ENCODE measurements at regions not wholly inside any gene's neighbourhood (a gene's known extent, or its start where the extent isn't known, plus 50 kb on each side); places are given as distances from the start of the nearest gene placed in this dataset.

DNA sequence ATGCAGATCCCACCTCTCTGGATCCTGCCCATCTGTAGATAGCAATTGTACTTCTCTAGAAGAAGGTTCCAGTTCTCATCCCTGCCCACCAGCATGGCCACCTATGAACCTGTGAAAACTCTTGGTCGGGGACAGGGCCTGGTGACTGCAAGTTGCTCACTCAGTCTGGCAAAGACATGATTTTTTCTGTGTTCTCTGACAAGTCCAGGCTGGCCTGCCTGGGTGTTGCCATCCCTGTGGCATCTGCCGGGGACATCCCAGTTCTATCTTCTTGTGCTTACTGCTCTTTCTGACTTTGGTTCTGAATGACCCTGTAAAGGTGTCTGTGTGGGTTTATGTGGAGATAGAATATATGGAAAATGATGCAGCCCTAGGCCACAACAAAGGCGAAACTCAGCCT is 545.8 kb downstream of the INSC start:
- H3K79me2 ChIP-seq (ENCODE audit: low read length) = no peaks in the 10 kb centered on the region
- H3K4me1 ChIP-seq (ENCODE audit: low read length) = no peaks in the 10 kb centered on the region
- H3K9ac ChIP-seq (ENCODE audit: low read length) = no peak overlapping the region
- DNase-seq = no peak
- no peaks in the 10 kb centered on the region for H3K9me3 ChIP-seq (ENCODE audit: low read length)
- no peak overlapping the region for H3K4me3 ChIP-seq (ENCODE audit: low read length)
- H2AFZ ChIP-seq (ENCODE audit: low read length) = no peak overlapping the region
- H3K9me2 ChIP-seq (replicated peaks; ENCODE audit: insufficient read depth, low read length) = no peaks in the 10 kb centered on the region
- no peak overlapping the region for H3K4me2 ChIP-seq (ENCODE audit: low read depth, low read length, poor library complexity, severe bottlenecking)
- no peaks in the 10 kb centered on the region for H3K27me3 ChIP-seq (ENCODE audit: low read length)
- H3K36me3 ChIP-seq (ENCODE audit: insufficient read depth, low read length) = no peaks in the 10 kb centered on the region
- no peaks in the 10 kb centered on the region for H4K20me1 ChIP-seq (ENCODE audit: insufficient read depth, low read depth, low read length)
- H3K27ac ChIP-seq (ENCODE audit: low read length) = no peak overlapping the region

DNA sequence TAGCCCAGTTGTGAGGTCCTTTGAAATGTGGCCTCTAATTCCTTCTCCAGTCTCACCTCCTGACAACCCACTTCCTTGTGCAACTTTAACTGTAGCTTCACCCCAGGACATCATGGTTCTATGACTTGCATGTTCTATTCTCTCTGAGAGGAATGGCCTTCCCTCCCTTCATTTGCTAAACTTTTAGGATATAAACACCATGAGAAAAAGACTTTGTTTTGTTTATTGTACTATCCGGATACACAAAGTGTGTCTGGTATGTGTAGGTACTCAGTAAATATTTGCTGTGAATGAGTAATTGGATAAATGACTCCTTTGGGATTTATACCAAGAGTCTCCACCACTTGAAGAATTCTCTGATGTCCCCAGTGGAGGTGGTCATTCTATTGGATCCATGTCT is 547.6 kb downstream of the INSC start:
- DNase-seq = no peak
- Histone ChIP-seq H3K36me3 (ENCODE audit: insufficient read depth, low read length) (no peaks in the 10 kb centered on the region), H4K20me1 (ENCODE audit: insufficient read depth, low read depth, low read length) (no peaks in the 10 kb centered on the region)

DNA sequence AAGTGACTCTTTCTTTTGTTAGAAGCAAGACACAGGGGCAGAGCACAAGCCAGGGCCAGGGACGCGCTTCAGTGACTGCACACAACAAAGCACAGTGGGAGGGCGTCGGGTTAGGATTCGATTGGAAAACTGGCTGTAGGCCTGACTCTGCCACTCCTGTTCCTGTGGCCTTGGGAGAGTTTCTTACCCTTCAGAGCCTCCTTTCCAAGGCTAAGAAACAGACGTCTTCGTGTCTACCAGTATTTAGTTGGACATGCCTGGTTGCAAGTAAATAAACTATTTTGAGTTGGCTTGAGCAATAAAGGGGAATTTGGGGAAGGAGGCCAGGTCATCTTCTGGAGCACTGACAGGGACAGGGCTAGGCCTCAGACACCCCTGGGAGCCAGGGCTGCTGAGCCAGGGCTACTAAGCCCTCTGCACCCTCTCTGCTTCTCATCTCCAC is 549.1 kb downstream of the INSC start:
- Histone ChIP-seq H3K4me2 (ENCODE audit: low read depth, low read length, poor library complexity, severe bottlenecking) (no peak overlapping the region), H3K27me3 (ENCODE audit: low read length) (no peaks in the 10 kb centered on the region), H2AFZ (ENCODE audit: low read length) (no peak overlapping the region), H3K4me1 (ENCODE audit: low read length) (no peaks in the 10 kb centered on the region), H3K27ac (ENCODE audit: low read length) (no peak overlapping the region), H3K79me2 (ENCODE audit: low read length) (no peaks in the 10 kb centered on the region), H3K9me3 (ENCODE audit: low read length) (no peaks in the 10 kb centered on the region), H3K9me2 (replicated peaks; ENCODE audit: insufficient read depth, low read length) (no peaks in the 10 kb centered on the region), H3K9ac (ENCODE audit: low read length) (no peak overlapping the region), H3K36me3 (ENCODE audit: insufficient read depth, low read length) (no peaks in the 10 kb centered on the region), H3K4me3 (ENCODE audit: low read length) (no peak overlapping the region), H4K20me1 (ENCODE audit: insufficient read depth, low read depth, low read length) (no peaks in the 10 kb centered on the region)
- no peak for DNase-seq

More for the DNA sequence above, 547.6 kb downstream of the INSC start:
- H3K27ac ChIP-seq (ENCODE audit: low read length) = no peak overlapping the region
- no peak overlapping the region for H2AFZ ChIP-seq (ENCODE audit: low read length)
- no peak overlapping the region for H3K4me2 ChIP-seq (ENCODE audit: low read depth, low read length, poor library complexity, severe bottlenecking)
- H3K79me2 ChIP-seq (ENCODE audit: low read length) = no peaks in the 10 kb centered on the region
- H3K4me1 ChIP-seq (ENCODE audit: low read length) = no peaks in the 10 kb centered on the region
- H3K27me3 ChIP-seq (ENCODE audit: low read length) = no peaks in the 10 kb centered on the region
- no peak overlapping the region for H3K4me3 ChIP-seq (ENCODE audit: low read length)
- H3K9me3 ChIP-seq (ENCODE audit: low read length) = no peaks in the 10 kb centered on the region
- H3K9me2 ChIP-seq (replicated peaks; ENCODE audit: insufficient read depth, low read length) = no peaks in the 10 kb centered on the region
- H3K9ac ChIP-seq (ENCODE audit: low read length) = no peak overlapping the region

DNA sequence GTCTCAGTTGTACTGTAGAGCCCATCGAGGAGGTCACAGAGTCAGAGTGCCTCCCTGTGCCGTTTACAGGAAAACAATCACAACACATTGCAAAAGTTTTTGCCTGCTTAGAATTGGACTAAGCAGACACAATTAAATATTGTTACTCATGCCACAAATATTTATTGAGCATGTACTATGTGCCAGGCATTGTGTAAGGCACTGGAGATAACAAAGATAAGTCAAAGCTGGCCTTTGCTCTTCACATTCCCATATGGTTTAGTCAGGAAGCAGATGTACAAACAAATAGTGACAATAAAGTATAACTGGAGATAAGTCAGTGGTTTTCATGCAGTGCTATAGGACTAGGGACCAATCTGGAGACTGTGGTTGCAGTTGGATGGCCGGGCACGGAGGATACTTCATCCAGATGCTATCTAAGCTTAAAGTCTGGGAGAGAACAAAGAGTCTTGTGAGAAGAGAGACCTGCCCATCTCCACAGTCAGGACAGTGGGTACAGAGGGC is 550.7 kb downstream of the INSC start:
- no peak overlapping the region for H3K4me3 ChIP-seq (ENCODE audit: low read length)
- no peak overlapping the region for H3K9ac ChIP-seq (ENCODE audit: low read length)
- H3K79me2 ChIP-seq (ENCODE audit: low read length) = no peaks in the 10 kb centered on the region
- H3K4me1 ChIP-seq (ENCODE audit: low read length) = no peaks in the 10 kb centered on the region
- no peak overlapping the region for H3K4me2 ChIP-seq (ENCODE audit: low read depth, low read length, poor library complexity, severe bottlenecking)
- H3K27me3 ChIP-seq (ENCODE audit: low read length) = no peaks in the 10 kb centered on the region
- no peak for DNase-seq
- no peaks in the 10 kb centered on the region for H3K9me3 ChIP-seq (ENCODE audit: low read length)
- H3K9me2 ChIP-seq (replicated peaks; ENCODE audit: insufficient read depth, low read length) = no peaks in the 10 kb centered on the region
- H3K27ac ChIP-seq (ENCODE audit: low read length) = no peak overlapping the region
- no peaks in the 10 kb centered on the region for H3K36me3 ChIP-seq (ENCODE audit: insufficient read depth, low read length)
- H4K20me1 ChIP-seq (ENCODE audit: insufficient read depth, low read depth, low read length) = no peaks in the 10 kb centered on the region
- H2AFZ ChIP-seq (ENCODE audit: low read length) = no peak overlapping the region

DNA sequence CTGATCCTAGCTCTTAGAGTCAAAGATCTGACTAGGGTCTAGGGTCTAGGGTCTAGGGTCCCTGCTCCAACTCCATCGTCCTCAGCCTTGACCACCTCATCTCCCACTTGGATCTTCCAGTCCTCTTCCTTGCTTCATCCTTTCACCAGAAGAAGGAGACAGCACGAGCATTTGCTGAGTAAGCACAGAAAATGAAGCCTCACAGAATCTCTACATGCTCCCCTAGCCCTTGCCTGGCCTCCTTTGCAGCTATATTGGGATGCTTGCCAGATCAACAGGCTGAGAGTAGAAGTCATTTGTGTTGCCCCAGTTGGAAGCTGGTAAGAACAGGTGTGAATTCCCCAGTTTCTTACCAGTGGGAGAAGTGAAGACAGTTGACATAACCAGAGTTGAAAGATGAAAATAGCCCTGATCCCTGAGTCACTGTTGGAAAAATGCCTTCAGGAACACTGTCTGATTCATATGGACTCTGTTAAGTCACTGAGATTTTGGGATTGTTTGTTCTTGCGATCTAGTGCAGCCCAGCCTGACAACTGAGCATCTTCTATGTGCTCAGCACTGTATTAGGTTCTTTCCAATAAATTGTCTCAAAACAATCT is 552.5 kb downstream of the INSC start:
- H3K9me3 ChIP-seq (ENCODE audit: low read length) = no peaks in the 10 kb centered on the region
- no peaks in the 10 kb centered on the region for H3K27me3 ChIP-seq (ENCODE audit: low read length)
- H3K4me2 ChIP-seq (ENCODE audit: low read depth, low read length, poor library complexity, severe bottlenecking) = no peak overlapping the region
- H3K27ac ChIP-seq (ENCODE audit: low read length) = no peak overlapping the region
- no peaks in the 10 kb centered on the region for H4K20me1 ChIP-seq (ENCODE audit: insufficient read depth, low read depth, low read length)
- H3K36me3 ChIP-seq (ENCODE audit: insufficient read depth, low read length) = no peaks in the 10 kb centered on the region
- no peak overlapping the region for H3K4me3 ChIP-seq (ENCODE audit: low read length)
- H3K9ac ChIP-seq (ENCODE audit: low read length) = no peak overlapping the region
- DNase-seq = no peak
- no peak overlapping the region for H2AFZ ChIP-seq (ENCODE audit: low read length)
- H3K79me2 ChIP-seq (ENCODE audit: low read length) = no peaks in the 10 kb centered on the region
- H3K4me1 ChIP-seq (ENCODE audit: low read length) = no peaks in the 10 kb centered on the region
- H3K9me2 ChIP-seq (replicated peaks; ENCODE audit: insufficient read depth, low read length) = no peaks in the 10 kb centered on the region

DNA sequence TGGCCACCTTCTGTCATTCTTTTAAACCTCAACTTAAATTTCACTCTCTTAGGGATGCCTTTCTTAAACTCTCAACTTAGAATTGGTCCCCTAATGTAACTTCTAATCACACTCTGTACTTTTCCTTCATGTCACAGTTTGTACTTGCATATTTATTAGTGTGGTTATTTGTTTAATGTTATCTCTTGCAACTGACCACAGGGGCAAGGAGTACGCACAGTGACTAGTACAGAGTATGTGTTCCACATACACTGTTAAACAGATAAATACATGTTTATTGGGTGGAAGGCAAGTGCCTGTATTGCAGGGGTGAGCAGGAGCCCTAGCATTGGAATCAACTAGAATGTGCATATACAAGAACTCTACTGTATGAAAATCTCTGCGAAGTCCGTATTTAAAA is 554.0 kb downstream of the INSC start:
- Histone ChIP-seq H3K4me1 (ENCODE audit: low read length) (no peaks in the 10 kb centered on the region), H2AFZ (ENCODE audit: low read length) (no peak overlapping the region), H4K20me1 (ENCODE audit: insufficient read depth, low read depth, low read length) (no peaks in the 10 kb centered on the region), H3K27ac (ENCODE audit: low read length) (no peak overlapping the region), H3K79me2 (ENCODE audit: low read length) (no peaks in the 10 kb centered on the region), H3K27me3 (ENCODE audit: low read length) (no peaks in the 10 kb centered on the region), H3K36me3 (ENCODE audit: insufficient read depth, low read length) (no peaks in the 10 kb centered on the region), H3K4me3 (ENCODE audit: low read length) (no peak overlapping the region), H3K4me2 (ENCODE audit: low read depth, low read length, poor library complexity, severe bottlenecking) (no peak overlapping the region), H3K9ac (ENCODE audit: low read length) (no peak overlapping the region), H3K9me3 (ENCODE audit: low read length) (no peaks in the 10 kb centered on the region), H3K9me2 (replicated peaks; ENCODE audit: insufficient read depth, low read length) (no peaks in the 10 kb centered on the region)
- no peak for DNase-seq

DNA sequence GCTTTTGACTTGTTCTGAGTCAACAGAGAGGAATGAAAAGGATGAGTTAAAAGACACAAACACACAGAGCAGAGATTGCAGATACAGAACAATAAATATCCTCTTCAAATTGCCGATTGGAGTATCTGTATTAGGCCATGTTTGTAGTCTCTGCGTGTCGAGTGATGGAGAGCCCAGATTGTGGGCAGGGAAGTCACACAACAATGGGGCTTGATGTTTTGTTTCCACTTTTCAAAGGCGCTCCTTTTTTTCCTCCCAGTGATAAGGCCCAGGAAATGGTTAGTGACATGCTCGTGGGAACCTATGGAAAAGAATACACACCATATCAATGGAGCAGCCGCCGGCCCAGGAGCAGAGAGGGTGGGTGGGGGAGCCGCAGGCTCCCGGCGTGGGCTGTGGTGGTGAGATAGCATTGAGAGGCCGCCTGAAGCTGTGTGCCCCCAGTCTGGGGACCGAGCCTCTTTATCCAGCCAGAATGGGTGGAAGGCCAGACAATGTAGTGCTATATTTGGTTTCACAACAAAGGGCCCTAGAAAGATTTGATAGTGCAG is 555.9 kb downstream of the INSC start:
- H3K4me1 ChIP-seq (ENCODE audit: low read length) = no peaks in the 10 kb centered on the region
- DNase-seq = no peak
- H3K9me2 ChIP-seq (replicated peaks; ENCODE audit: insufficient read depth, low read length) = no peaks in the 10 kb centered on the region
- H3K4me3 ChIP-seq (ENCODE audit: low read length) = no peak overlapping the region
- no peaks in the 10 kb centered on the region for H3K27me3 ChIP-seq (ENCODE audit: low read length)
- no peaks in the 10 kb centered on the region for H4K20me1 ChIP-seq (ENCODE audit: insufficient read depth, low read depth, low read length)
- no peaks in the 10 kb centered on the region for H3K79me2 ChIP-seq (ENCODE audit: low read length)
- H3K4me2 ChIP-seq (ENCODE audit: low read depth, low read length, poor library complexity, severe bottlenecking) = no peak overlapping the region
- H3K9me3 ChIP-seq (ENCODE audit: low read length) = no peaks in the 10 kb centered on the region
- no peak overlapping the region for H2AFZ ChIP-seq (ENCODE audit: low read length)
- H3K36me3 ChIP-seq (ENCODE audit: insufficient read depth, low read length) = no peaks in the 10 kb centered on the region
- no peak overlapping the region for H3K9ac ChIP-seq (ENCODE audit: low read length)
- H3K27ac ChIP-seq (ENCODE audit: low read length) = no peak overlapping the region

DNA sequence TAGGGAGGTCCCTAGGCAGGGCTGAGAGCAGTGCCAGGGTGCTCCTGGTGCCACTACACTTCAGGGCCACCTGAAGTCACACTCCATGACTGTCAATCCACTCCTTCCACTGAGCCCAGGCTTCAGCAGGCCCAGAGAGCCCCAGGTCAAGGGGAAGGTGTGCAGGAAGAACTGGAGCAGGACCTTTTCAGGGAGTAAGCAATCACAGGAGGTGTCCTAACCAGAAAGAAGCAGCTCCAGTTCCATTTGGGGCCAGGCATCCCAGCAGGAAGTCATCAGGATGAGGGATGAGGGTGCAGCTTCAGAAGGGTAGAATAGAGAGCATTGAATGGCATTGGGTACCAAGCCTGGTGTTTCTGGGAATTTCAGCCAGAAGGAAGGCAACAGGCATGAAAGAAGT is 556.5 kb downstream of the INSC start:
- no peak overlapping the region for H2AFZ ChIP-seq (ENCODE audit: low read length)
- no peaks in the 10 kb centered on the region for H3K9me3 ChIP-seq (ENCODE audit: low read length)
- no peak overlapping the region for H3K4me3 ChIP-seq (ENCODE audit: low read length)
- DNase-seq = no peak
- no peaks in the 10 kb centered on the region for H3K27me3 ChIP-seq (ENCODE audit: low read length)
- H4K20me1 ChIP-seq (ENCODE audit: insufficient read depth, low read depth, low read length) = no peaks in the 10 kb centered on the region
- H3K4me2 ChIP-seq (ENCODE audit: low read depth, low read length, poor library complexity, severe bottlenecking) = no peak overlapping the region
- no peak overlapping the region for H3K27ac ChIP-seq (ENCODE audit: low read length)
- no peaks in the 10 kb centered on the region for H3K9me2 ChIP-seq (replicated peaks; ENCODE audit: insufficient read depth, low read length)
- no peaks in the 10 kb centered on the region for H3K79me2 ChIP-seq (ENCODE audit: low read length)
- H3K36me3 ChIP-seq (ENCODE audit: insufficient read depth, low read length) = no peaks in the 10 kb centered on the region
- H3K4me1 ChIP-seq (ENCODE audit: low read length) = no peaks in the 10 kb centered on the region
- no peak overlapping the region for H3K9ac ChIP-seq (ENCODE audit: low read length)
